GM23338 (cell line): ENCODE measurements at regions not wholly inside any gene's neighbourhood (a gene's known extent, or its start where the extent isn't known, plus 50 kb on each side); places are given as distances from the start of the nearest gene placed in this dataset.

Experiments used
- CTCF ChIP-seq, 2 experiments: fragments of 200-600 bp in 1 of 2; sonication (generic) in 1 of 2; conservative IDR thresholded peaks; 2 replicates each; pipeline versions ENCODE4 v1.5.1 to v1.6.1; 2016 to 2017; ENCODE audit warnings: antibody characterized with exemption in 2 of 2, low read depth in 2 of 2, mild to moderate bottlenecking in 2 of 2, moderate library complexity in 1 of 2
- EZH2 ChIP-seq: fragments of 200-600 bp; sonication (generic); IDR thresholded peaks from one replicate; pipeline ENCODE4 v1.8.0; 2017; ENCODE audit warnings: antibody characterized with exemption, mild to moderate bottlenecking, low read depth; ENCODE audit not compliant: unreplicated experiment
- EZH2phosphoT487 ChIP-seq: fragments of 200-600 bp; sonication (generic); IDR thresholded peaks from one replicate; pipeline ENCODE4 v1.8.1; 2018; ENCODE audit warnings: antibody characterized with exemption; ENCODE audit not compliant: unreplicated experiment
- JUNB ChIP-seq: IDR thresholded peaks from one replicate; pipeline ENCODE4 v1.6.1; 2016; ENCODE audit warnings: antibody characterized with exemption; ENCODE audit not compliant: unreplicated experiment
- POLR2AphosphoS5 ChIP-seq: IDR thresholded peaks from 2 replicates; pipeline ENCODE4 v1.6.1; 2016; ENCODE audit warnings: antibody characterized with exemption, low read depth
- ZNF331 ChIP-seq: fragments of 250-450 bp; sonication (Bioruptor Pico); IDR thresholded peaks from 2 replicates; pipeline ENCODE4 v1.5.0; 2020; ENCODE audit warnings: low read depth, mild to moderate bottlenecking, moderate library complexity
- TF ChIP-seq, protein P1 (sequence below): IDR thresholded peaks from one replicate; pipeline ENCODE4 v1.6.1; 2018; ENCODE audit warnings: antibody characterized with exemption; ENCODE audit not compliant: unreplicated experiment
- TF ChIP-seq, protein P2 (sequence below): IDR thresholded peaks from 2 replicates; pipeline ENCODE4 v1.6.1; 2016; ENCODE audit warnings: antibody characterized with exemption

GRCh38 chr5:174222891-174223290 lies 177.4 kb downstream of the NSG2 start:
- TF ChIP-seq EZH2 (no peak), JUNB (no peak), ZNF331 (CRISPR knock-in tag) (no peak), CTCF (conservative IDR thresholded peaks at IDR 0.05; ENCODE audit: low read depth in 2 of 2) (no peak), EZH2phosphoT487 (no peak), POLR2AphosphoS5 (no peak)
- TF ChIP-seq, protein P1, sequence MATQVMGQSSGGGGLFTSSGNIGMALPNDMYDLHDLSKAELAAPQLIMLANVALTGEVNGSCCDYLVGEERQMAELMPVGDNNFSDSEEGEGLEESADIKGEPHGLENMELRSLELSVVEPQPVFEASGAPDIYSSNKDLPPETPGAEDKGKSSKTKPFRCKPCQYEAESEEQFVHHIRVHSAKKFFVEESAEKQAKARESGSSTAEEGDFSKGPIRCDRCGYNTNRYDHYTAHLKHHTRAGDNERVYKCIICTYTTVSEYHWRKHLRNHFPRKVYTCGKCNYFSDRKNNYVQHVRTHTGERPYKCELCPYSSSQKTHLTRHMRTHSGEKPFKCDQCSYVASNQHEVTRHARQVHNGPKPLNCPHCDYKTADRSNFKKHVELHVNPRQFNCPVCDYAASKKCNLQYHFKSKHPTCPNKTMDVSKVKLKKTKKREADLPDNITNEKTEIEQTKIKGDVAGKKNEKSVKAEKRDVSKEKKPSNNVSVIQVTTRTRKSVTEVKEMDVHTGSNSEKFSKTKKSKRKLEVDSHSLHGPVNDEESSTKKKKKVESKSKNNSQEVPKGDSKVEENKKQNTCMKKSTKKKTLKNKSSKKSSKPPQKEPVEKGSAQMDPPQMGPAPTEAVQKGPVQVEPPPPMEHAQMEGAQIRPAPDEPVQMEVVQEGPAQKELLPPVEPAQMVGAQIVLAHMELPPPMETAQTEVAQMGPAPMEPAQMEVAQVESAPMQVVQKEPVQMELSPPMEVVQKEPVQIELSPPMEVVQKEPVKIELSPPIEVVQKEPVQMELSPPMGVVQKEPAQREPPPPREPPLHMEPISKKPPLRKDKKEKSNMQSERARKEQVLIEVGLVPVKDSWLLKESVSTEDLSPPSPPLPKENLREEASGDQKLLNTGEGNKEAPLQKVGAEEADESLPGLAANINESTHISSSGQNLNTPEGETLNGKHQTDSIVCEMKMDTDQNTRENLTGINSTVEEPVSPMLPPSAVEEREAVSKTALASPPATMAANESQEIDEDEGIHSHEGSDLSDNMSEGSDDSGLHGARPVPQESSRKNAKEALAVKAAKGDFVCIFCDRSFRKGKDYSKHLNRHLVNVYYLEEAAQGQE, result no peak
- TF ChIP-seq, protein P2, sequence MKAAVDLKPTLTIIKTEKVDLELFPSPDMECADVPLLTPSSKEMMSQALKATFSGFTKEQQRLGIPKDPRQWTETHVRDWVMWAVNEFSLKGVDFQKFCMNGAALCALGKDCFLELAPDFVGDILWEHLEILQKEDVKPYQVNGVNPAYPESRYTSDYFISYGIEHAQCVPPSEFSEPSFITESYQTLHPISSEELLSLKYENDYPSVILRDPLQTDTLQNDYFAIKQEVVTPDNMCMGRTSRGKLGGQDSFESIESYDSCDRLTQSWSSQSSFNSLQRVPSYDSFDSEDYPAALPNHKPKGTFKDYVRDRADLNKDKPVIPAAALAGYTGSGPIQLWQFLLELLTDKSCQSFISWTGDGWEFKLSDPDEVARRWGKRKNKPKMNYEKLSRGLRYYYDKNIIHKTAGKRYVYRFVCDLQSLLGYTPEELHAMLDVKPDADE, result no peak
